BJ (cell line): ENCODE measurements at regions not wholly inside any gene's neighbourhood (a gene's known extent, or its start where the extent isn't known, plus 50 kb on each side); places are given as distances from the start of the nearest gene placed in this dataset.

Experiments
- CTCF ChIA-PET: fragments of 350-600 bp; formaldehyde crosslinking; extraction: SDS; loops from one replicate; lab custom pipeline; 2021; ENCODE audit warnings: antibody characterized with exemption, inconsistent platforms; lab: Yijun Ruan, JAX
- POLR2A ChIA-PET: fragments of 300-600 bp; sonication (Branson Sonifier 250); formaldehyde crosslinking; extraction: SDS; loops from one replicate; lab custom pipeline; 2021; ENCODE audit warnings: antibody characterized with exemption; lab: Charles Lee
- DNase-seq: peaks from one replicate; pipeline ENCODE4 v3.0.0-alpha.2; 2011; ENCODE audit warnings: low read depth
- H3K27me3 ChIP-seq: 2 replicates; pipeline ENCODE4 v1.6.0; 2011; ENCODE audit warnings: low read length; ENCODE audit not compliant: control insufficient read depth, insufficient read depth
- H3K36me3 ChIP-seq: 2 replicates; pipeline ENCODE4 v1.5.1; 2011; ENCODE audit warnings: low read length; ENCODE audit not compliant: control insufficient read depth, insufficient read depth
- H3K4me3 ChIP-seq: 2 replicates; pipeline ENCODE4 v1.5.1; 2011; ENCODE audit warnings: low read depth, mild to moderate bottlenecking, control low read depth, low read length
- TF ChIP-seq, protein P1 (sequence below): IDR thresholded peaks from 2 replicates; pipeline ENCODE4 v1.5.1; 2011; ENCODE audit warnings: low read depth, mild to moderate bottlenecking, control low read depth, inconsistent platforms, low read length, moderate library complexity; ENCODE audit not compliant: insufficient read depth

DNA sequence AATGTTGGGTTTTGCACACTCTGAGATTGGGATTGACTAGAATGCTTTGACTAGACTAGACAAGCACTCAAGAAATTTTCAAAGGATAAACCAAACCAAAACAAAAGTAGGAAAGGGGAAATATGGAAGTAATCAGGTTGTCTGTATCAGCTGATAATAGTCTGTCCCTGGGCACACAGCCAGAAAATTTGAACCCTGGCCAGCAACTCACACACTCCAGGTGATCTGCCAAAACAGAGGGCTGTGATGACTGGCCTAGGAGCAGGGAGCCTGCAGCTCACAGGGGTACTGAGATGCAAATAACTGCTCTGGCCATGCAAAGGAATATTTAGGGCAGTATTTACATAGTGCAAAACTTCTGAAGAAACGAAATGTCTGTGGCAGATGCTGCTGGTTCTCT is 112.3 kb upstream of the SMIM23 start:
- ChIA-PET POLR2A (no interaction called here), CTCF (no interaction called here)
- no peak for DNase-seq
- no peak overlapping the region for H3K4me3 ChIP-seq
- peaks cover 8% of the 10 kb centered on the region for H3K27me3 ChIP-seq
- TF ChIP-seq, protein P1, sequence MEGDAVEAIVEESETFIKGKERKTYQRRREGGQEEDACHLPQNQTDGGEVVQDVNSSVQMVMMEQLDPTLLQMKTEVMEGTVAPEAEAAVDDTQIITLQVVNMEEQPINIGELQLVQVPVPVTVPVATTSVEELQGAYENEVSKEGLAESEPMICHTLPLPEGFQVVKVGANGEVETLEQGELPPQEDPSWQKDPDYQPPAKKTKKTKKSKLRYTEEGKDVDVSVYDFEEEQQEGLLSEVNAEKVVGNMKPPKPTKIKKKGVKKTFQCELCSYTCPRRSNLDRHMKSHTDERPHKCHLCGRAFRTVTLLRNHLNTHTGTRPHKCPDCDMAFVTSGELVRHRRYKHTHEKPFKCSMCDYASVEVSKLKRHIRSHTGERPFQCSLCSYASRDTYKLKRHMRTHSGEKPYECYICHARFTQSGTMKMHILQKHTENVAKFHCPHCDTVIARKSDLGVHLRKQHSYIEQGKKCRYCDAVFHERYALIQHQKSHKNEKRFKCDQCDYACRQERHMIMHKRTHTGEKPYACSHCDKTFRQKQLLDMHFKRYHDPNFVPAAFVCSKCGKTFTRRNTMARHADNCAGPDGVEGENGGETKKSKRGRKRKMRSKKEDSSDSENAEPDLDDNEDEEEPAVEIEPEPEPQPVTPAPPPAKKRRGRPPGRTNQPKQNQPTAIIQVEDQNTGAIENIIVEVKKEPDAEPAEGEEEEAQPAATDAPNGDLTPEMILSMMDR = no peak
- H3K36me3 ChIP-seq = no peaks in the 10 kb centered on the region

- ChIA-PET CTCF (no interaction called here), POLR2A (no interaction called here)
- DNase-seq = no peak
- no peak overlapping the region for H3K4me3 ChIP-seq
- TF ChIP-seq, protein P1 = no peak
- H3K36me3 ChIP-seq = no peaks in the 10 kb centered on the region
- H3K27me3 ChIP-seq = peaks cover 8% of the 10 kb centered on the region
Measured at GRCh38 chr5:171673840-171674239, 111.8 kb upstream of the SMIM23 start.

DNA sequence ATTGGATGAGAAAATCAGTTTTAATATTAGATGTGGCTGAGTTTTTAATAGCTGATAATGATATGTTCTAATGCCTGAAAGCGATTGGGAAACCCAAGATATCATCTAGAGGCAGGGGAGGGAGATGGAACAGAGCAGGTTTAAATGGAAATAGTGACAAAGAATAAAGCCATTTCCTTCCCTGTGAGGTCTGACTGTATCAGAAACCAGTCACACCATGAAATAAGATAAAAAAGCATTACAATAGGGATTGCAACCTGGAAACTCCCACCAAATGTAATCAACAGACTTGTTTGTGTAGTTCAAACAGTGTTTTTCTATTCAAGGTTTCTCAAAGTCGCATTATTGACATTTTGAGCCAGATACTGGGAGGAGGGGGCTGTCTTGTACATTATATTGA is 110.1 kb upstream of the SMIM23 start:
- ChIA-PET POLR2A (no interaction called here), CTCF (no interaction called here)
- no peak for DNase-seq
- TF ChIP-seq, protein P1 = no peak
- H3K4me3 ChIP-seq = no peak overlapping the region
- no peaks in the 10 kb centered on the region for H3K36me3 ChIP-seq
- H3K27me3 ChIP-seq = peaks cover 9% of the 10 kb centered on the region

- DNase-seq = no peak
- TF ChIP-seq, protein P1 = no peak
- CTCF ChIA-PET = interaction anchor here (0.5 kb wide), 1 partner anchor 40 kb away, joined by 3 read pairs; no protein-coding TSS in a partner anchor
- H3K36me3 ChIP-seq = no peaks in the 10 kb centered on the region
- H3K4me3 ChIP-seq = no peak overlapping the region
- peaks cover 9% of the 10 kb centered on the region for H3K27me3 ChIP-seq
- POLR2A ChIA-PET = no interaction called here
Measured at GRCh38 chr5:171676286-171676944, 109.2 kb upstream of the SMIM23 start.

DNA sequence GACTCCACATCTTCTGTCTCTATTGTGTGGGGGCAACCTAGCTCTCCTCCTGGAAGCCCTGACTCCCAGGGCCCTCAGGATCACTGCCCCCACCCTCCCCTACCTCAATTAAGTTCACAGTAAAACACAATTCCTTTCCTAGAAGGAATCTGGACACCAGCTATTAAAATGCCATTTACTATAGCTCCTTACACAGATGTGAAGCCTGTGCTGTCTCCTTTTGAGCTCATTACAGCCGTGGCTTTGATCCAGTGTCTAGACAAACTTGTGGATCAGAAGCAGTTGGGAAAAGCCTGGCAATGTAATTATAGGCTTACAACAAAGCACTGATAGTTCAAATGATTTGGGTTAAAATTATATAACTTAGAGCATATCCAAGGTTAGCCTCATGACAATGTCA is 107.0 kb upstream of the SMIM23 start:
- ChIA-PET POLR2A (no interaction called here), CTCF (interaction anchor here (1.0 to 1.4 kb wide), 2 partner anchors 8 to 16 kb away, joined by 3 read pairs; no protein-coding TSS in a partner anchor)
- TF ChIP-seq, protein P1 = no peak
- Histone ChIP-seq H3K27me3 (peaks cover 5% of the 10 kb centered on the region), H3K36me3 (no peaks in the 10 kb centered on the region), H3K4me3 (no peak overlapping the region)
- DNase-seq = no peak
